ENCODE measurements at regions not wholly inside any gene's neighbourhood (a gene's known extent, or its start where the extent isn't known, plus 50 kb on each side); places are given as distances from the start of the nearest gene placed in this dataset.

GRCh38 chr10:125460326-125460725 is 222.6 kb downstream of the TEX36 start:
- DNase-seq = no peak
- no peak overlapping the region for H3K4me3 Mint-ChIP-seq
- H3K4me1 Mint-ChIP-seq = no peaks in the 10 kb centered on the region
- ATAC-seq = no peak
- H3K9me3 Mint-ChIP-seq = no peaks in the 10 kb centered on the region
- H3K27me3 Mint-ChIP-seq = no peaks in the 10 kb centered on the region
- H3K27ac Mint-ChIP-seq = no peak overlapping the region

DNA sequence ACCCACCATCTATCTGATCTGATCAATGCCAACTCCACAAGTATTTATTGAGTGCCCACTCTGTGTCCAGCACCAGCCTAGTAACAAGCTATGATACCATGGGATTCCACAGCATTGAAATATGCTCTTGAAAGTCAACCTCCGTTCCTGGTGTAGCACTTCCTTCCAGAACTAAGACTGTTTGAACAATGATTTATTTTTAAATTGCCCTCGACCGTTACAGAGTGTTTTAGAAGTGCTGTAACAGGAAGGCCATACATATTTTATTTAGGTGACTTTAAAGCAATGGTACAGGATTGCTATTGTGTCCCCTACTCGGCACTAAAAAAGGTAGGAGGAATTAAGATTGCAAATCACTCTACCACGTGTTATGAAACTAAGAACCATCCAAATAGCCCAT is 225.6 kb downstream of the TEX36 start:
- H3K27me3 Mint-ChIP-seq = no peaks in the 10 kb centered on the region
- H3K4me3 Mint-ChIP-seq = no peak overlapping the region
- no peak overlapping the region for H3K27ac Mint-ChIP-seq
- DNase-seq (no peak), ATAC-seq (no peak)
- H3K9me3 Mint-ChIP-seq = no peaks in the 10 kb centered on the region
- no peaks in the 10 kb centered on the region for H3K4me1 Mint-ChIP-seq

- no peak overlapping the region for H3K27ac Mint-ChIP-seq
- H3K27me3 Mint-ChIP-seq = no peaks in the 10 kb centered on the region
- DNase-seq (no peak), ATAC-seq (no peak)
- no peaks in the 10 kb centered on the region for H3K4me1 Mint-ChIP-seq
- no peak overlapping the region for H3K4me3 Mint-ChIP-seq
- H3K9me3 Mint-ChIP-seq = peaks cover 0 to 5% of the 10 kb centered on the region in 2 donors
Measured at GRCh38 chr10:125455855-125456254, 227.1 kb downstream of the TEX36 start.

DNA sequence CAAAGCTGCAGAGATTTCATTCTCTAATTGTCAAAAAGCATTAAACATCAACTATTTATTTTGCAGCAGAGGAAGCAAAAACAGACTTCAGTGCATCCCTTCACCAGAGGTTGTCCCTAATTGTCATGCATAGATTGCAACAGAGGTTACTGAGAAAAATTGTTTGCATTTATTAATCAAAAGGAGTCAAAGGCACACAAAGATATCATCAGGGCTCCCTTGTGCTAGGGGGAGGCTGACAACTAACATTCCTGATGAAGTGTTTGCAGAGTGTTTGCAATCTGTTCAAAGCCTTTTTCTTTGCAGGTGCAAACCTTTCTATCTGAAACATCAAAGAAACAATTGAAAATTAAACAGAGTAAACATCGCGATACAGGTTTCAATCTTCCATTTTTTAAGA is 227.5 kb downstream of the TEX36 start:
- ATAC-seq (no peak), DNase-seq (no peak)
- H3K9me3 Mint-ChIP-seq = peaks cover 0 to 5% of the 10 kb centered on the region in 2 donors
- no peak overlapping the region for H3K27ac Mint-ChIP-seq
- no peaks in the 10 kb centered on the region for H3K4me1 Mint-ChIP-seq
- H3K4me3 Mint-ChIP-seq = no peak overlapping the region
- no peaks in the 10 kb centered on the region for H3K27me3 Mint-ChIP-seq

DNA sequence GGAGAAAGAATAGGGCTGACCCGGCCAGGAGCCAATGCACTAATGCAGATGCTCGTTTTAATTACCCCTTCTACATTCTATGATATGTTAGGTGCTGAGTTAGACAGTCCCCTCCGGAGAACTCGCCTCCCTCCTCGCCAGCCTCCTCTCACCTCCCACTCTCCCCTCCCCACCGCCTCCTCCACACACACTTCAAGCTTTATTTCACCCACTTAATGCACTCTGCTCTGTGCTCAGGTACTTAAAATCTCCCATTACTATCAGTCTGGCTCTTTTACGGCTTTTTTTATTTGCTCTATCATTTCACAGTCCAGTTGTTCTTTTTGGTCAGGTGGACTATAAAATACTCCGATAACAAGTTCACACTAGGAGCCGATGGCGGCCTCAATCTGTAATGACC is 231.6 kb downstream of the TEX36 start:
- no peak overlapping the region for H3K4me3 Mint-ChIP-seq
- H3K9me3 Mint-ChIP-seq = peaks cover 0 to 5% of the 10 kb centered on the region in 2 donors
- DNase-seq (no peak), ATAC-seq (no peak)
- H3K4me1 Mint-ChIP-seq = no peaks in the 10 kb centered on the region
- H3K27ac Mint-ChIP-seq = no peak overlapping the region
- H3K27me3 Mint-ChIP-seq = no peaks in the 10 kb centered on the region

- ATAC-seq (no peak), DNase-seq (no peak)
- H3K27me3 Mint-ChIP-seq = no peaks in the 10 kb centered on the region
- no peak overlapping the region for H3K4me3 Mint-ChIP-seq
- H3K27ac Mint-ChIP-seq = no peak overlapping the region
- H3K9me3 Mint-ChIP-seq = peaks cover 0 to 5% of the 10 kb centered on the region in 2 donors
- no peaks in the 10 kb centered on the region for H3K4me1 Mint-ChIP-seq
Measured at GRCh38 chr10:125450218-125450617, 232.7 kb downstream of the TEX36 start.

- Mint-ChIP-seq H3K4me1 (no peaks in the 10 kb centered on the region), H3K4me3 (no peak overlapping the region), H3K27ac (peak overlapping the region in 1 of 2 donors; percentile 55), H3K9me3 (peaks cover 0 to 5% of the 10 kb centered on the region in 2 donors), H3K27me3 (no peaks in the 10 kb centered on the region)
- ATAC-seq (no peak), DNase-seq (no peak)
Measured at GRCh38 chr10:125449571-125449970, 233.4 kb downstream of the TEX36 start.

DNA sequence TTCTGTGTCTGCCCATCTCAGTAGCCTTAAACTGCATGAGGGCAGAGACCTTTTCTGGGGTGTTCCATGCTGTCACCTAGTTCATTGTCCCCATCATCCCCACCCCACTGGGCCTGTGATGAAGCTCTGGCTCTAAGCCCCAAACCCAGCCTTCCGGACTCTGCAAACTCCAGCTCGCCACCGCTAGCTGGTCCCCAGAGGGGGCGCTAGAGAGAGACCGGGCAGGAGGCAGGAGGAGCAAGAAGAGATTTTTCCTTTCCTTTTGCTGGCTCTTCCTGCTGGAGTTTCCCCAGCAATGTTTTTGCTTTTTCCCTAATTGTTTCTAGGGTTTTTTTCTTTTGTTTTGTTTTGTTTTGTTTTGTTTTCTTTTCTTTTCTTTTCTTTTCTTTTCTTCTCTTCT is 234.4 kb downstream of the TEX36 start:
- no peaks in the 10 kb centered on the region for H3K4me1 Mint-ChIP-seq
- peaks cover 0 to 5% of the 10 kb centered on the region in 2 donors for H3K9me3 Mint-ChIP-seq
- no peak overlapping the region for H3K27ac Mint-ChIP-seq
- no peak for ATAC-seq
- no peaks in the 10 kb centered on the region for H3K27me3 Mint-ChIP-seq
- DNase-seq = no peak
- H3K4me3 Mint-ChIP-seq = no peak overlapping the region

- Mint-ChIP-seq H3K9me3 (no peaks in the 10 kb centered on the region), H3K4me1 (no peaks in the 10 kb centered on the region), H3K4me3 (no peak overlapping the region), H3K27ac (no peak overlapping the region), H3K27me3 (no peaks in the 10 kb centered on the region)
- ATAC-seq (no peak), DNase-seq (no peak)
Measured at GRCh38 chr10:125444790-125445189, 238.2 kb downstream of the TEX36 start.

- Mint-ChIP-seq H3K27ac (no peak overlapping the region), H3K27me3 (no peaks in the 10 kb centered on the region), H3K4me3 (no peak overlapping the region), H3K9me3 (no peaks in the 10 kb centered on the region), H3K4me1 (no peaks in the 10 kb centered on the region)
- ATAC-seq (no peak), DNase-seq (no peak)
Measured at GRCh38 chr10:125442856-125443540, 240.0 kb downstream of the TEX36 start.

- no peak for DNase-seq
- ATAC-seq = no peak
Measured at GRCh38 chr10:125441151-125441550, 241.8 kb downstream of the TEX36 start.

GRCh38 chr10:125431149-125431548 is 251.8 kb downstream of the TEX36 start:
- ATAC-seq (no peak), DNase-seq (no peak)
- H3K4me3 Mint-ChIP-seq = no peak overlapping the region
- H3K27me3 Mint-ChIP-seq = no peaks in the 10 kb centered on the region
- H3K9me3 Mint-ChIP-seq = peaks cover 0 to 7% of the 10 kb centered on the region in 2 donors
- no peaks in the 10 kb centered on the region for H3K4me1 Mint-ChIP-seq
- no peak overlapping the region for H3K27ac Mint-ChIP-seq

More at GRCh38 chr10:125441151-125441550, 241.8 kb downstream of the TEX36 start:
- H3K27me3 Mint-ChIP-seq = no peaks in the 10 kb centered on the region
- H3K4me3 Mint-ChIP-seq = no peak overlapping the region
- no peak overlapping the region for H3K27ac Mint-ChIP-seq
- no peaks in the 10 kb centered on the region for H3K4me1 Mint-ChIP-seq
- peaks cover 0 to 2% of the 10 kb centered on the region in 2 donors for H3K9me3 Mint-ChIP-seq

- Mint-ChIP-seq H3K9me3 (no peaks in the 10 kb centered on the region), H3K27ac (peak overlapping the region in 1 of 2 donors; percentile 69), H3K27me3 (no peaks in the 10 kb centered on the region), H3K4me3 (no peak overlapping the region), H3K4me1 (no peaks in the 10 kb centered on the region)
- no peak for DNase-seq
- no peak for ATAC-seq
Measured at GRCh38 chr10:125428054-125428453, 254.9 kb downstream of the TEX36 start.

- DNase-seq (no peak), ATAC-seq (no peak)
- Mint-ChIP-seq H3K4me3 (no peak overlapping the region), H3K4me1 (no peaks in the 10 kb centered on the region), H3K27me3 (no peaks in the 10 kb centered on the region), H3K27ac (no peak overlapping the region), H3K9me3 (peaks cover 0 to 9% of the 10 kb centered on the region in 2 donors)
Measured at GRCh38 chr10:125424191-125424847, 258.6 kb downstream of the TEX36 start.

DNA sequence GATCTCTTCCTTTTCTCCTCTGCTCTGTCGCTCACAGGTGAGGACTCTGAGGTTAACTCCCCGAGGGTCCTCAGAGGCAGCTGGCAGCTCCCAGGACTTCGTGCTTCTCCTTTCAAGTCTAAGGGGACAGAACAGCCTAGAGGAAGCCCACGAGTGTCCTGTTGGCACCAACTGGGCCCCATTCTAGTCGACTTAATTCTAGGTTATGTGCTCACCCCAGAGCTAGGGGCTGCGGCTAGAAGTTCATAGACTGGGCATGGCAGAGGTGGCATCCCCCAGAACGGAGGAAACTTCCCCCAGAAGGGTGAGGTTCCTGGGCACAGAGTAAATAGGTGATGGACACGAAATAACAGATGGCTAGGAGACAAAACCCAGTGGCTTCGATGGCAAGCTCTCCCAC is 259.4 kb downstream of the TEX36 start:
- ATAC-seq (no peak), DNase-seq (no peak)
- H3K27ac Mint-ChIP-seq = no peak overlapping the region
- H3K4me3 Mint-ChIP-seq = no peak overlapping the region
- H3K9me3 Mint-ChIP-seq = peaks cover 2 to 17% of the 10 kb centered on the region in 2 donors
- no peaks in the 10 kb centered on the region for H3K27me3 Mint-ChIP-seq
- no peaks in the 10 kb centered on the region for H3K4me1 Mint-ChIP-seq

- no peak overlapping the region for H3K4me3 Mint-ChIP-seq
- H3K9me3 Mint-ChIP-seq = peaks cover 9 to 21% of the 10 kb centered on the region in 2 donors
- H3K27me3 Mint-ChIP-seq = no peaks in the 10 kb centered on the region
- no peak overlapping the region for H3K27ac Mint-ChIP-seq
- H3K4me1 Mint-ChIP-seq = no peaks in the 10 kb centered on the region
- DNase-seq (no peak), ATAC-seq (no peak)
Measured at GRCh38 chr10:125419831-125420230, 259.5 kb upstream of the CTBP2 start.

Data from stimulated activated naive CD8-positive, alpha-beta T cell treated with anti-CD3 and anti-CD28 coated beads, Interleukin-15, amount 100 ng/mL, for 72 hours (primary cell).